SW480 (cell line): ENCODE measurements at regions not wholly inside any gene's neighbourhood (a gene's known extent, or its start where the extent isn't known, plus 50 kb on each side); places are given as distances from the start of the nearest gene placed in this dataset.

ENCODE experiments used
- DNase-seq: peaks from one replicate; pipeline ENCODE4 v3.0.0-alpha.2; 2016; ENCODE audit warnings: low spot score

DNA sequence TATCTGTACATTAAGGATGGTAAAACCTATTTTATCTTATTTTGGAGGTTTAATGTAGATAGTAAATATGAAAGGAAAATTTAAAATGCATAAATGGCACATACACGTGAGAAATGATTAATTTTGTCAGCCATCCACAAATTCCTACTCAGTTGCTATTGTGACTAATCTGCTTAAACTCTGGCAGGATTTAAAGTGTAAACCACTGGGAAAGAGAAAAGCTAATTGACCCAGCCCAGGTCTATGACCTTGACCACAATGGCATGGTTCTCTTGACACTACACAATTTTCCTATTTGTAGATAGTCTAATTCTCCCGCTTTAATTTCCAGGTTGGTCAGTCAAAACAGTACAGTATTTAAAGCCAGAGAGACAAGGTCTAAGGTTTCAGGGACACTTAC lies 459.0 kb upstream of the KLF4 start:
- DNase-seq: no peak

DNA sequence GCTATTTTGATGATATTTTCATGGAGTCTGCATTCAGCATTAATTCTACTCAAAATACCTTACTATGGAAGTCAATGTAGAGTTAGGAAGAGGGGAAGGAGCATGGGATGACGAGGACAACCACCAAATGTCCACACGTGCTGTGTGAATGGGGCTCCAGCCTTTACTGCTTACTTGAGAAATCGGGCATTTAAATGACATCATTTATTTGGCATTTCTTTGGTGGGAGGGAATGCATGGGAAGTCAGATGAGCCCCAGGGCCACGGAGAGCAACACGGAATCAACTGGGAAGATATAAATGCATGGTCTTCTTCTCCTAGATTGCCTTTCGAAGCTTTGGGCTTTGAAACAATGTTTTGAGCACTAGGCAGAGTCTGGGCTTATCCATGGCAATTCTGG lies 458.5 kb upstream of the KLF4 start:
- no peak for DNase-seq

DNA sequence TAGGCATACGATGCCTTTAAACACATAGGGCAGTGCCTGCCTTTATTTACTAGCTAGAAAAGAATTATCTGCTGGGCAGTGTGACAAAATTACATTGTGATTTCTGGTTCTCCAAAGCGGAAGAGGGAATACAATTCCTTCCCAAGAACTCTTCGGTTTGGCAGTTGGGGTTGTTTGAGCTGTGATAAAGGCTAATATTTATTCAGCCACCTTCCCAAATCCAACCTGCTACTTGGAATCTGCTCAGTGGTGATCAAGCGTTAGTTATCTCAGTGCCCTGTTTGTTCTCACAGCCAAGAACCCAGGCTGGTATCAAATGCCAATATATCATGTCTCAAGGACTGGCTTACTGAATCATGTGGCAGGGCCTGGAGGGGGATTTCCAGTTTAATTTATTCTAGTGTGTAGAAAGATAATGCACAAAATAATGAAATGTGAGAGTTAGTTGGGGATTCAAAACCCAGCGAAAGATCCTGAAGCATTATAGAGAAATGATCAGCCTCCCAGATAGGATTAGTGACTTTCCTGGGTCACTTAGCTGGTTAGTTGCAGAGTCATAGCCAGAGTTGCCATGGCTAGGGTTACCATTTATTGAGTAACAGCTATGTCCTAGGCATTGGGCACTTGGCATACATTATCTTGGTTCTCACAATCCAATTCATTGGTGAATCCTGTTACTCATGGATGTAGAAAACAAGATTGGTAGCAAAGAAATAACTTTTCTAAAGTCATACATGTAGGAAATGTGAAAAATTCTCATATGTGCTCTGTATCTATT lies 457.0 kb upstream of the KLF4 start:
- DNase-seq: no peak

DNA sequence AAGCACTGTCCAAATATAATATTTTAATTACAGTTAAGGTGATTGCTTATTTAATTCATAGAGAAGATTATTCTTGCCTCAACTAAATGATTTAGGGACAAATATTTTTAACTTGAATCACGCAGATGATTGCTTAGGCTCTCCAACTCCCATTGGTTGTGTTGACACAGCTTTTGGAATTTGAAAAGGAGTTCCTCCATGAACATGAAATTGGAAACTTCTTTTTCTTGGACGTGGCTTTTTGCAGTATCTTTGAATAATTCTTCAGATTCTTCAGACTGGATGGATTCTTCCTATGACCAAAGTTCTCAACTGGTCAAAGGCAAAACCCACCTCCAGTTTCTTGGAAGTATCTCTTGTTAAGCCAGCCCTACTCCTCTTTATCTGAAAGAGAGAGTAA lies 456.4 kb upstream of the KLF4 start:
- DNase-seq: no peak

DNA sequence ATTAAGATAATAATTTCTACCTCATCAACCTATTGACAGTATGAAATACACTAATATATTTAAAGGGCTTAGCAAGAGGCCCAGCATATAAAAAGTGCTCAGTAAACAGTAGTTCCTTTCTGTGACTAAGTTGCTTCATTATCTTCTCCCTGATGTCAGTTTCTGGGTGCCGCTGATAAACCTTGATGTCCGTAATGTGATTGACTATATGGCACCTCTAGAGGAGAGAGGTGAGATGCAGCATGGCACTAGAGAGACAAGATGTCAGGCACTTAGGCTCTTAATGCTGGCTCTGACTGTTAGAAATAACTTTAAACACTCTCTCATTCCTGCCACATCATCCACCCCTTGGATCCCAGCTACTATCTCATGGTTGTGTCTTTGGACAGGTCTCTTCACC lies 455.9 kb upstream of the KLF4 start:
- no peak for DNase-seq

DNA sequence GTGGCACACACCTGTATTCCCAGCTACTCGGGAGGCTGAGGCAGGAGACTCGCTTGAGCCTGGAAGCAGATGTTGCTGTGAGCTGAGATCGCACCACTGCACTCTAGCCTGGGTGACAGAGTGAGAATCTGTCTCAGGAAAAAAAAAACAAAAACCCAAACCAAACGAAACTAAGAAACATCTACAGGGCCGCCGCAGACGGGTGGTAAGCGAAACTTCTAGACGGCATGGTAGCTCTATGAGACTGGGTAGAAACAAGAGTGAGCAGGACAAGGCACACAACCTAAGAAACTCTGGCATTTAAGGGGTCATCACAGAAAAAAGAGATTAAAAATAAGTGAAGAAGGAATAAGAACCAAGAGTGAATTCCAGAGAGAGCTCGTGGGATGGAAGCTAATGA lies 454.8 kb upstream of the KLF4 start:
- DNase-seq: no peak

DNA sequence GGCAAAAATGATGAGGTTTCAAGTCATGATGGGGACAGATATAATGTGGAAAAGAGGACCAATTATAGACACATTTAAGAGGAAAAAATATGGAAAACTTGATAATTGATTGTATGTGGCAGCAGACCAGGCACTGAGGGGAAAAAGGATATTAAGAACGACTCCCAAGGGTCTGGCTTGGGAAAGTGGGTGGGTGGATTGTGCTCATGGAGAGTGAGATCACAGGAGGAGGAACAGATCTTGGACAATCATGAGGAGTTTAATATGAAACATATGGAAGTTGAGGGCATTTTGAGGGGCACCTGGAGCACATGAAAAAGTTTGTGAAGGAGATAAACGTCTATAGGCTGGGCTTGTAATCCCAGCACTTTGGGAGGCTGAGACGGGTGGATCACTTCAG lies 454.3 kb upstream of the KLF4 start:
- no peak for DNase-seq

DNA sequence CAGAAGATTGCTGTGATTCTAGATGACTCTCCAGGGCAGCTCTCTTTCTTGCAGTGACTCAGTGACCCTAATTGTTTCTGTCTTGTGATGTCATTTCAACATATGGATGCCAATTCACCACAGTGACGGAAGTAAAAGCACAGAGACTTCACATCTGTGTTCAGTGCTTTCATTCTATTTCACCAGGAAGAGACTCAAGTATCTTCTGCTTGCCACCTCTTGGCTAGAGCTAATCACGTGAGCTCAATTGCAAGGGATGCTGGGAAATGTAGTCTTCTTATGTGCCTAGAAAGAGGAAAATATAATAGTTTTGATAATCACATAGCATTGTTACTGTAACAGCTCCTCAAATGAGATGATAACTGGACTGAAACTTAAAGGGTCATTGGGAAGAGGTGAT lies 453.3 kb upstream of the KLF4 start:
- no peak for DNase-seq

DNA sequence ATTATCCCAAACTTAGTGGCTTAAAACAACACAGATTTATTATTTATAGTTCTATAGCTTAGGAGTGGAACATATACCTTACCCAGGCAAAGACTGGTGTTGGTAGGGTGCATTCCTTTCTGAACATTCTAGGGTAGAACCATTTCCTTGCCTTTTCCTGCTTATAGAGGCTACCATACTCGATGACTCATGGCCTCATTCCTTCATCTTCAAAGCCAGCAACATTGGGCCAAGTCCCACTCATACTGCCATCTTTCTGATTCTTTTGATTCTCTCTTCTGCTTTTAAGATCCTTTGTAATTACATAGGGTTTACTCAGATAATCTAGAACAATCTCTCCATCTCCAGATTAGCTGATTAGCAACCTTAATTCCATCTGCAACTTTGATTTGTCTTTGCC lies 452.7 kb upstream of the KLF4 start:
- no peak for DNase-seq

DNA sequence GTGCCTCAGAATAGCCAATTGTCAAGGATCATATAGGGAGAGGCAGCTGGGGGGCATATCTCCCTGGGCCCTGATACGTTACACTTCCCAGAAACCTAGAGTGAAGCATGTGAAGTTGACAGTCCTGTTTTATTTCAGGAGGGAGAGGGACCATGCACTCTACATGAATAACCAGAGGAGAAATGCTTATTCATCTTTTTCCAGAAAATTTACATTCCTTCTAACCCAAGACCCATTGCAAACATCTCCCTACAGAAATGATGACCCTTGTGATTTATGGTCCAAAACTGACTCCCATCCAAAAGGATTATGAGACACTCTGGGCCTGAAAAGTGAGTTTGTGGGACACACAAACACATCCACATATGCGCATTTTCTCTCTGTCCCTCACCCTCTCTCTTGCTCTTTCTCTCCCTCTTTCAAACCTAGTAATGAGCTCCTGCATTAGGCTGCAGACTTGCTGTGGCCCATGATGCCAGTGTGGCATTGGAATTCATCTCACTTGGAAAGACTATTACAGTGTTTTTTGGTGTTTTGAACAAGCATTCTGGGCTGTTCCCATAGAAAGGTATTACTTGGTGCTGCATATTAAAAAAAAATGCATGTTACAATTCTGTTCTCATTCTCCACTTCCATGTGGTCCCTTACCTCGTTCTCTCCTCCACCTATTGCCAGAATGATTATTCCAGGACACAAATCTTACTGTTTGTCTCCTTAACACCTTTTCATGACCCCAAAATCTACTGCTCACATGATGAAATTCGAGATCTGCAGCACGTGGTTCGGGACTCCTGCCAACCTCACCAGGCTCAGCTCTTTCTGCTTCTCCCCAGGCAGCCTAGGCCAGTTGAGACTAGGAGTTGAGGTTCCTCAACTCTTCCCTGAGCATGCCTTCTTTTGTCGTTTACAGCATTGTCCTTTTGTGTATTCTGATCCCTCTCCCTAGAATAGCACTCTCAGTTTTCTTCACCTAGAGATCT lies 451.3 kb upstream of the KLF4 start:
- no peak for DNase-seq

DNA sequence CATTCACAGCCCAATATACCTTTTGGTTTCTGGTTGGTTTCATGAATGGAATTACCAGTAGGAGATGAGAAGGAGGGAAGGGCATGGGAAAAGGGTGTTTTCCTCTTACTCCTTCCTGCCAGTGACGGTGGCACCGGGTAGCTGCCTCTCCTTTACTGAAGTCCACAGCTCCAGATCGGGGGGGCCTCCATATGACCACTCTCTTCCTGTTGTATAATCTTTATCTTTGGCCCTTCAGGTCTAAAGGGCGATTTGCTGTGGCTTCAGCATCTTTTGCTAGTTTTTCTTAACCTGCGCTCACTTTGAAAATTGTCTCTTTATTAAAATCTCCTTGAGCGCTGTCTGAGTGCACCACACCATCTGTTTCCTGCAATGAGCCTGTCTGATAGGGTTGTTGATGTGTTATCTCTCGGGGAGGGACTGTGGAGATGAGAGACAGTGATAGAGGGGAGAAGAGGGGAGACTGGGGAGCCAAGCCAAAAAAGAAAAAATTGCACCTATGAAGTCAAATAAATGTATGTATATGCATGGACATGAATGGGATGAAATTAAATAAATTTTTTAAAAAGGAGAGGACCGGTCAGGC lies 449.3 kb upstream of the KLF4 start:
- DNase-seq: no peak

DNA sequence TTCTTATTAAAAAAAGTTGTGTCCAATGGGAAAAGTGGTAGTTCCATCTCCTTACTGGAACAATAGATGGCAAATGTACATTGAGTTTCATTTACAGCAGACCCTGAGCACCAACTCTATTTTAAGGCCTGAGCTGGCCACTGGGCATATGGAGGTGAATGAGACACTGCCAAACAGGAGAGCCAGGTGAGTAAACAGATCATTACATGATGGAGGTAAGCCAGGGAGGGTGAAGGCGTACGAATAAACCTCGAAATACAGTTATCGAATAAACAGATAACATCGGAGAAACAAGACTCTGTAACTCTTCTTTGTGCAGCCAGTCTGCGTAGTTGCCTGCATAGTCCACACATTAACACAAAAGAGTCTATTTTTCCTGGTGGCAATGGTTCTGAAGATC lies 446.4 kb upstream of the KLF4 start:
- no peak for DNase-seq

DNA sequence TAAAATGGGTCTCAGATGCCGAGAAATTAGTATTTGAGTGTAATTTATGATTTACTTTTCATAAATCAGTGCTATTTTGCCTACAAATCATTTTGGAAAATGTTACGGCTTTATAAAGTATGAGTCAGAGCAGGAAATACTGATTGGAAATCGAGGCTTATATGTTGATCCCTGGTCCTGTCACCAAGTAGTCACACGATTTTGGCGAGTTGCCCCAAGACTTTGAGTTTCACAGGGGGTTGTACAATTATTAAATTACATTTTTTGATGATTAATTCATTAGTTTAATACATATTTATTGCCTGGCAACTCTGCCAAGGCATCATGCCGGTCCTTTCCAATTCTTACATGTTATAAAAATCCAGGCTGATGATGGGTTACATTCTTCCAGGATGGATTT lies 443.9 kb upstream of the KLF4 start:
- DNase-seq: no peak

DNA sequence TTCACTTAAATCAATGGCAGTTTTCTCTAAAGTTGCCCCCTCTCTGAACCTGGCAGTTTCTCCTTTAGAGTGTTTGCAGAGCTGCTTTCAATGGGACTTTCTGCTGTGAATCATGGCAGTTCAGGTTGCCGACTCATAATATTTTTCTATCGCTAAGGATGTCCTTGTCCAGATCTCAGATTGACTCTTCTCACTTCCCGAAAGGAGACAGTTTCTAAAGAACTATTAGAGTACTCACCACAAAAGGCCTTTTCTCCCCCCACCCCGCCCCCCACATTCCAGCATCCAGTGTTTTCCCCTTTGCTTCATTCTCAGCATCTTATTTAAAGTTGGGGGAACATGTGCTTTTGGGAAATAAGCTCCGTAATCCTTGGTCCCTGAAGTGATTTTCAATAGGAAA lies 443.5 kb upstream of the KLF4 start:
- DNase-seq: no peak

DNA sequence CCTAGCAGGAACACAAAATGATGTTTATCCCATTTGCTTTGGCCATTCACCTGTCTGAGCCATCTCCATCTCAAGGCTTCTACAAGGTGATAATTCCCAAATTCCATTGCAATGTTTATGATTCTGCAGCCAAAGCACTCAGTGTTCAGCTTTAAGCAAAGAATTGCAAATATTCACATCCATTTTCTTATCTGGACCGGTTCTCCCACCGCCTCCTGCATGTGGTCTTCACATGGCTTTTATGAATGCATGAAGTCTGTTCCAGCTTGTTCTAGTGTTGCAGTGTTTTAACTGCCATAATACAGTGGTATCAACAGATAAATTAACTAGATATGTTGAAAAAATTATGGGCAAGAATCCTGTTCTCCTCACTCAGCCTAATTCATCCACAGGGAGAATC lies 443.0 kb upstream of the KLF4 start:
- DNase-seq: no peak

DNA sequence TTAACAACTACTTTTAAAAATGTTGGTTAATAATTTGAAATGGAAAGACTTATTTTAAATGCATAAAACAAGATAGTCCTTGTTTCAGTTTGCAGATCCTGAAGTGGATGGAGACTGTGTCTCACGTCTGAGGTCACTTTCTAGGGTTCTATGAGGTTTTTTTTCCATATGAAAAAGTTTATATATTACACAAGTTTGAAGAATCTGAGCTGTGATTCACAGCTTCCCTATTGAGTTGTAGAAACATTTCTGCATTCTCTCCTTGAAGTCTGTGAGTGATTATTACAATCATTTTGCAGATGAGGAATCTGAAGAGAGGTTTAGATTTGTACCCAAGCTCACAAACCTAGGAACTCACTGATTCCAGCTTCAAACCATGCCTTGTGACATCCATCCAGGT lies 442.5 kb upstream of the KLF4 start:
- DNase-seq: no peak

DNA sequence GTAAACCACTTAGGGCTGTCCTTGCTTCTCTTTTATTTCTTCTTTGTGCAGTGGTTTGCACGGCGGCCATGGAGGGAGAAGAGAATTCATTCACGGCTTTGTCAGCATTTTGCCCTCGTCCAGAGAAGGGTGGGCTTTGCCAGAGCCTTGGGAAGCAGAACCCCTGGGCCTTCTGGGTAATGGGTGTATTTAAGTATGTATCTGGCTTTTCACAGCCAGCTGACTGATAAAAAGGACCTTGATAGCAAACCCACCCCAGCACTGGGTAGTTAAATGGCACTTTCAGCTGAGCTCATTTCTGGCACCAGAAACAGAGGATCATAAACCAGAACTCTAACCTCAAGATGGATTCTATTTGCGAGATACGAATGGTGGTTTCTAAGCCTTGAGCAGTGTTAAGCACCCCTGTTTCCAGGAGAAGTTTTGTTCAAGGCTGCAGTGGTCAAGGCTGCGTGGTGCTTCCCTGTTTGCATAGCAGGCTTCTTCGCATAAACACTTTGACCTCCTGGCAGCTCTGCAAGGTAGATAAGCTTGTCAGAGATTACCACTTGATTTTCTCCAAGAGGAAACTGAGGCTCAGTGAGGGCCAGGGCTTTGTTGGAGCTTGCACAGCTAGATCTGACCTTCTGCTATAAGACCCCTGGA lies 441.6 kb upstream of the KLF4 start:
- no peak for DNase-seq

DNA sequence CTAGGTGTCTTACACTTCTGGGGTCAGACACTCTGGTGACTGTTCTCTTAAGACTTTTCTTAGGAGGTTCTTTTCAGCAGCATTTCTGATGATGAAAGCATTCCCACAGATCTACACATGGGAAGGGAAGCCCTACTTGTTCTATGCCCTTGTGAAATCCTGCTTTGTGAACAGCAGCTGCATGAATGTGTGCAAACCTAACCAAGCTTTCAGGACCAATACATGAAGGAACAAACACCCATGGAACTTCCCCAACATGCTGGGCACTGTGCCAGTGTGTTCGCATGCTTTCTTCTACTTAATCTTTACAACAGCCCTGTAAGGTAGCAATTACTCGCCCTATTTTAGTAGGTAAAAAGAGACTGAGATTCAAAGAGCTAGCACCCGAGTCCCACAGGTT lies 439.9 kb upstream of the KLF4 start:
- DNase-seq: no peak

DNA sequence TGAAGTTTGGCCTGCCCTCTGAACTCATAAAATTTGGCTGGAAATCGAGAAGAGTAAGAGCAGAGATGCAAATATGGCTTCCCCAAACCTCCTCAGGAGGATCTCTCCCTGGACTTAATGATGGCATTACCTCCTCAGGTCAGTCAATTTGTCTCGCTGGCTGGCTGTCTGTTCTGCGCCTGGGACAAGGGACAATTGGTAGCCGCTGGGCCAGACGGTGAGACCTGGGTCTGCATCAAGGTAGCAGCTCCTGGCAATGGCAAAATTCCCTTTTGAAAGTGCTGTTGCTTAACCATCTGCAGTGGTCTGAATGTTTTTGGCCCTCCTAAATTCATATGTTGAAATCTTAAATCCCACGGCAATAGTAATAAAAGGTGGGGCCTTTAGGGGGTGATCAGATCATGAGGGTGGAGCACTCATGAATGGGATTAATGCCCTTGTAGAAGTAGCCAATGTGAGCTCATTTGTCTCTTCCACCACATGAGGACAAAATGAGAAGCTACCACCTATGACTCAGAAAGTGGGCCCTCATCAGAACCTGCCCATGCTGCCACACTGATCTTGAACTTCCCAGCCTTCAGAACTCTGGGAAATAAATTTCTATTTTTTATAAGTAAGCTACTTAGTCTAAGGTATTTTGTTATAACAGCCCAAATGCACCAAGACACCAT lies 439.3 kb upstream of the KLF4 start:
- DNase-seq: no peak

DNA sequence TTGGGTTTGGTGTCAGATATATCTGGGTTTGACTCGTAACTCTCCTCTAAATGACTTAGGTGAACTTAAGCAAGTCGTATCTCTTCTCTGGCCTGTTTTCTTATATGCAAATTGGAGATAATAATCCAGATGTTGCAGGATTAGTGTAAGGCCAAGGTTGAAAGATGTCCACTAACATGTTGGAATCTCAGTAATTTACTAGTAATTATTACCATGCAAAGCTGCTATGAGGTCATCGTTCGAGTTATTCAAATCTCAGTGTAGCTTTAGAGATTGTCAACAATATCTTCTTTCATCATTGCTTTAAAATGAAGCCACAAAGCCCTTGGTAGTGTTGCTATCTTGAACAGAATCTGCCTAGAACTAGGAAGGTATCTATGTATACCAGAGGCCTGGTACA lies 437.7 kb upstream of the KLF4 start:
- DNase-seq: no peak

DNA sequence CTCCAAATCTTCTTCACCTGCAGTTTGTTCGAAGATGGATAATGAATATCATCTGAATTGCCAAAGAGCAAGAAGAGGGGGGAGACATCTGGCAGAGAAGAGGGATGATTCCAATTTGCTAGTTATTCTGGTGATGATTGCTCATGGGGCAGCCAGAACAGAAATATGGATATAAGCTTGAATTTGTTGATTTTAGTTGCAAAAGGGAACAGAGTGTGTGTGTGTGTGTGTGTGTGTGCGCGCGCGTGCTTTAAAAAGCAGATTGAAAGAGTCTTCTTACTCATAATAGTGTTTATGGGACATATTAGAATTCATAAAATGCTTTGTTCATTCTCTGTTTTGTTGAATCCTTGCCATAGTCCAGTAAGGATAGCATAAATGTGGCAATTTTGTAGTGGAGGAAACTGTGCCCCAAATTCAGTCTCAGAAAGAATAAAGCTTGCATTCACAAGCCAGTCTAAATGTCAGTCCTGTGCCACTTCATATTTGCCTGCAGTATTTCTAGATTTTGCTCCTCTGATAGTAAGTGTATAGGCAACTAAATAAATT lies 436.3 kb upstream of the KLF4 start:
- DNase-seq: no peak

DNA sequence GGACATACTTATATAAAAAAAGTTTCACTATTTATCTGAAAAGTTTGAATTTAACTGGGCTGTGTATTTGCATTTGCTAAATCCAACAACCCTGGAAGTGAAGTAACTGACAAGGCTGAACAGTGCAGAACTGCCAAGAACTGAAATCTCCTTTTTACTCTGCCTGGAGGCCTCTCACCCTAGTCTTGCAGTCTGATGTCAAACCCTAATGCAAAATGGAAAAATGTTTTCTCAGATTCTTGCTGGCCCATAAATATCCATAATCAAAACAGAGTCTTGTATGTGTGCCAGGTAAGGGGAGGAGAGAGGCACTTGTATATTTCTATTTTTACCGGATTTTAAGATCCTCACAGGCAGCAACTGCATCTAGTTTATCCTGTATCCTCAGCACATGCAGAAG lies 432.7 kb upstream of the KLF4 start:
- DNase-seq: no peak
